Neural cell (in vitro differentiated cells): ENCODE measurements at regions not wholly inside any gene's neighbourhood (a gene's known extent, or its start where the extent isn't known, plus 50 kb on each side); places are given as distances from the start of the nearest gene placed in this dataset.
"Not testable (repeated sequence)": the region's sequence is repeated elsewhere in the genome, so short reads cannot be mapped to it uniquely, and the experiment has no call there.

ENCODE experiments used
- H2AFZ ChIP-seq: fragments of 200-600, 300-800 bp; sonication (generic), shearing (Covaris generic); 2 replicates; pipeline ENCODE4 v1.6.0; 2014; ENCODE audit warnings: low read depth, mild to moderate bottlenecking, antibody characterized with exemption, low read length, moderate library complexity
- H3F3A ChIP-seq: fragments of 200-600 bp; shearing (Covaris generic); 2 replicates; pipeline ENCODE4 v1.6.1; 2016; ENCODE audit warnings: mild to moderate bottlenecking, moderate library complexity, mixed read lengths, antibody characterized with exemption, low read length; ENCODE audit not compliant: insufficient read depth, poor library complexity, severe bottlenecking
- H3K27ac ChIP-seq: fragments of 200-600, 300-800 bp; sonication (generic), shearing (Covaris generic); 2 replicates; pipeline ENCODE4 v1.5.1; 2014; ENCODE audit warnings: mild to moderate bottlenecking, low read length, moderate library complexity
- H3K27me3 ChIP-seq: fragments of 300-800, 200-600 bp; sonication (generic), shearing (Covaris generic); 2 replicates; pipeline ENCODE4 v1.6.0; 2014; ENCODE audit warnings: mild to moderate bottlenecking, low read depth, low read length, moderate library complexity; ENCODE audit not compliant: insufficient read depth
- H3K36me3 ChIP-seq: fragments of 300-800, 200-600 bp; sonication (generic), shearing (Covaris generic); 2 replicates; pipeline ENCODE4 v1.5.1; 2014; ENCODE audit warnings: mild to moderate bottlenecking, antibody characterized with exemption, low read length, moderate library complexity; ENCODE audit not compliant: insufficient read depth
- H3K4me2 ChIP-seq: fragments of 300-800, 200-600 bp; sonication (generic), shearing (Covaris generic); 2 replicates; pipeline ENCODE4 v1.6.0; 2014; ENCODE audit warnings: mild to moderate bottlenecking, low read length
- H3K4me3 ChIP-seq: fragments of 300-800, 200-600 bp; sonication (generic), shearing (Covaris generic); 2 replicates; pipeline ENCODE4 v1.5.1; 2014; ENCODE audit warnings: mild to moderate bottlenecking, low read length, moderate library complexity
- H3K79me2 ChIP-seq: fragments of 200-600 bp; shearing (Covaris generic); replicated peaks from 2 replicates; pipeline ENCODE4 v1.6.0; 2014; ENCODE audit warnings: mild to moderate bottlenecking, low read length, moderate library complexity; ENCODE audit not compliant: insufficient read depth
- H3K9ac ChIP-seq: fragments of 300-800, 200-600 bp; sonication (generic), shearing (Covaris generic); 2 replicates; pipeline ENCODE4 v1.6.1; 2016; ENCODE audit warnings: mild to moderate bottlenecking, low read length, mixed read lengths
- H3K9me2 ChIP-seq: fragments of 200-600 bp; shearing (Covaris generic); 2 replicates; pipeline ENCODE4 v1.6.1; 2016; ENCODE audit warnings: mild to moderate bottlenecking, low read length, mixed read lengths; ENCODE audit not compliant: insufficient read depth
- H3K9me3 ChIP-seq: fragments of 200-600, 300-800 bp; sonication (generic), shearing (Covaris generic); 2 replicates; pipeline ENCODE4 v1.6.1; 2016; ENCODE audit warnings: mild to moderate bottlenecking, mixed run types, low read length, moderate library complexity, mixed read lengths
- H4K20me1 ChIP-seq: fragments of 200-600 bp; shearing (Covaris generic); 2 replicates; pipeline ENCODE4 v1.6.1; 2016; ENCODE audit warnings: mild to moderate bottlenecking, mixed run types; ENCODE audit not compliant: insufficient read depth
- EP300 ChIP-seq: fragments of 450-650 bp; conservative IDR thresholded peaks from 2 replicates; pipeline ENCODE4 v1.6.1; 2014; ENCODE audit warnings: antibody characterized with exemption, mild to moderate bottlenecking, moderate library complexity; ENCODE audit not compliant: poor library complexity, severe bottlenecking
- EZH2 ChIP-seq: fragments of 200-600, 300-800 bp; shearing (Covaris generic), sonication (generic); IDR thresholded peaks from 2 replicates; pipeline ENCODE4 v1.6.1; 2014; ENCODE audit warnings: antibody characterized with exemption, low read length, borderline replicate concordance, mild to moderate bottlenecking; ENCODE audit not compliant: insufficient read depth, poor library complexity, severe bottlenecking
- MXI1 ChIP-seq: fragments of 450-650 bp; conservative IDR thresholded peaks from 2 replicates; pipeline ENCODE4 v1.6.1; 2014; ENCODE audit warnings: antibody characterized with exemption, mild to moderate bottlenecking; ENCODE audit not compliant: poor library complexity, severe bottlenecking
- POLR2AphosphoS5 ChIP-seq: IDR thresholded peaks from 2 replicates; pipeline ENCODE4 v1.6.1; 2012
- RAD21 ChIP-seq: fragments of 450-650 bp; conservative IDR thresholded peaks from 2 replicates; pipeline ENCODE4 v1.6.1; 2014; ENCODE audit warnings: antibody characterized with exemption, mild to moderate bottlenecking, moderate library complexity
- SMC3 ChIP-seq: fragments of 450-650 bp; conservative IDR thresholded peaks from 2 replicates; pipeline ENCODE4 v1.6.1; 2014; ENCODE audit warnings: antibody characterized with exemption, mild to moderate bottlenecking, moderate library complexity; ENCODE audit not compliant: poor library complexity
- TAF1 ChIP-seq: IDR thresholded peaks from 2 replicates; pipeline ENCODE4 v1.6.1; 2012; ENCODE audit warnings: low read depth
- TF ChIP-seq, protein P1 (sequence below): IDR thresholded peaks from 2 replicates; pipeline ENCODE4 v1.6.1; 2012; ENCODE audit warnings: borderline replicate concordance
- TF ChIP-seq, protein P2 (sequence below): fragments of 450-650 bp; IDR thresholded peaks from 2 replicates; pipeline ENCODE4 v1.5.1; 2014; ENCODE audit warnings: antibody characterized with exemption, mild to moderate bottlenecking, moderate library complexity; ENCODE audit not compliant: poor library complexity, severe bottlenecking

DNA sequence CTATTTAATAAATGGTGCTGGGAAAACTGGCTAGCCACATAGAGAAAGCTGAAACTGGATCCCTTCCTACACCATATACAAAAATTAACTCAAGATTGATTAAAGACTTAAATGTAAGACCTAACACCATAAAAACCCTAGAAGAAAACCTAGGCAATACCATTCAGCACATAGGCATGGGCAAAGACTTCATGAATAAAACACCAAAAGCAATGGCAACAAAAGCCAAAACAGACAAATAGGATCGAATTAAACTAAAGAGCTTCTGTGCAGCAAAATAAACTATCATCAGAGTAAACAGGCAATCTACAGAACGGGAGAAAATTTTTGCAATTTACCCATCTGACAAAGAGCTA is 267.9 kb downstream of the HINT1 start:
- H3K9me2 ChIP-seq, H3K27ac ChIP-seq, H3K36me3 ChIP-seq, H3F3A ChIP-seq, H3K4me3 ChIP-seq, H3K9me3 ChIP-seq, H3K27me3 ChIP-seq, H3K4me2 ChIP-seq, H4K20me1 ChIP-seq, H3K9ac ChIP-seq, H2AFZ ChIP-seq, H3K79me2 ChIP-seq: not testable (repeated sequence)

DNA sequence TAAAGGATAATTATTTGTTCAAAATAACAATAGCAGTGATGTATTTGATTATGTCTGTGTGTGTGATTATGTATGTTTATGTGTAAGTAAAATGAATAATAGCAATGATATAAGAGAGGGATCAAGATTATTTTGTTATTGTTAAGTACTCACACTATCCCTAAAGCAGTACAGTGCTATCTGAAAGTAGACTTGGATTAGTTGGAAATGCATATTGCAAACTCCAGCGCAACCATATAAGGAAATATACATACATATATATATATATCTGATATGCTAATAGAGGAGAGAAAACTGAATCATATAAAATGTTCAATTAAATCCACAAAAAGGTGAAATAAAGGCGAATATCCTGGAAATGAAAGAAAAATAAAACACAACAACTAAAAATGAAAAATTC is 268.4 kb downstream of the HINT1 start:
- no peak overlapping the region for H3K4me2 ChIP-seq
- H2AFZ ChIP-seq, result no peak overlapping the region
- no peaks in the 10 kb centered on the region for H4K20me1 ChIP-seq

DNA sequence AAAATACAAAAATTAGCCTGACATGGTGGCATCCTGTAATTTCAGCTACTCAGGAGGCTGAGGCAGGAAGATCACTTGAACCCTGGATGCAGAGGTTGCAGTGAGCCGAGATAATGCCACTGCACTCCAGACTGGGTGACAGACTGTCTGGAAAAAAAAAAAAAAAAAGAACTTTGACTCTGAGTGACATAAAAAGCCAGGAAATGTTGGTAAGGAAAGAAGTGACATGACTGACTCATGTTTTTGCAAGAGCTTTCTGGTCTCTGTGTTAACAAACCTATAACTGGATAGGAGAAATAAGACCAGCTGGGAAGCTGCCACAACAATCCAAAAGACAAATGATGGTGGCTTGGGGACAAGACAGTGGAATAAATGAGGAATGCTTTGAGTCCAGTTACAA is 272.1 kb downstream of the HINT1 start:
- Histone ChIP-seq H3K9me3 (no peaks in the 10 kb centered on the region), H3K4me3 (no peak overlapping the region)
- TF ChIP-seq, protein P1, sequence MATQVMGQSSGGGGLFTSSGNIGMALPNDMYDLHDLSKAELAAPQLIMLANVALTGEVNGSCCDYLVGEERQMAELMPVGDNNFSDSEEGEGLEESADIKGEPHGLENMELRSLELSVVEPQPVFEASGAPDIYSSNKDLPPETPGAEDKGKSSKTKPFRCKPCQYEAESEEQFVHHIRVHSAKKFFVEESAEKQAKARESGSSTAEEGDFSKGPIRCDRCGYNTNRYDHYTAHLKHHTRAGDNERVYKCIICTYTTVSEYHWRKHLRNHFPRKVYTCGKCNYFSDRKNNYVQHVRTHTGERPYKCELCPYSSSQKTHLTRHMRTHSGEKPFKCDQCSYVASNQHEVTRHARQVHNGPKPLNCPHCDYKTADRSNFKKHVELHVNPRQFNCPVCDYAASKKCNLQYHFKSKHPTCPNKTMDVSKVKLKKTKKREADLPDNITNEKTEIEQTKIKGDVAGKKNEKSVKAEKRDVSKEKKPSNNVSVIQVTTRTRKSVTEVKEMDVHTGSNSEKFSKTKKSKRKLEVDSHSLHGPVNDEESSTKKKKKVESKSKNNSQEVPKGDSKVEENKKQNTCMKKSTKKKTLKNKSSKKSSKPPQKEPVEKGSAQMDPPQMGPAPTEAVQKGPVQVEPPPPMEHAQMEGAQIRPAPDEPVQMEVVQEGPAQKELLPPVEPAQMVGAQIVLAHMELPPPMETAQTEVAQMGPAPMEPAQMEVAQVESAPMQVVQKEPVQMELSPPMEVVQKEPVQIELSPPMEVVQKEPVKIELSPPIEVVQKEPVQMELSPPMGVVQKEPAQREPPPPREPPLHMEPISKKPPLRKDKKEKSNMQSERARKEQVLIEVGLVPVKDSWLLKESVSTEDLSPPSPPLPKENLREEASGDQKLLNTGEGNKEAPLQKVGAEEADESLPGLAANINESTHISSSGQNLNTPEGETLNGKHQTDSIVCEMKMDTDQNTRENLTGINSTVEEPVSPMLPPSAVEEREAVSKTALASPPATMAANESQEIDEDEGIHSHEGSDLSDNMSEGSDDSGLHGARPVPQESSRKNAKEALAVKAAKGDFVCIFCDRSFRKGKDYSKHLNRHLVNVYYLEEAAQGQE, result no peak
- TF ChIP-seq RAD21 (no peak), SMC3 (no peak), POLR2AphosphoS5 (no peak), EP300 (no peak), MXI1 (no peak), EZH2 (no peak), TAF1 (no peak)

More for the DNA sequence above, 268.4 kb downstream of the HINT1 start:
- H3K4me3 ChIP-seq, result no peak overlapping the region
- no peaks in the 10 kb centered on the region for H3K36me3 ChIP-seq
- H3K79me2 ChIP-seq, result no peaks in the 10 kb centered on the region
- H3K27me3 ChIP-seq, result no peaks in the 10 kb centered on the region
- H3K9me3 ChIP-seq, result no peaks in the 10 kb centered on the region
- no peak overlapping the region for H3K27ac ChIP-seq
- TF ChIP-seq, protein P2, sequence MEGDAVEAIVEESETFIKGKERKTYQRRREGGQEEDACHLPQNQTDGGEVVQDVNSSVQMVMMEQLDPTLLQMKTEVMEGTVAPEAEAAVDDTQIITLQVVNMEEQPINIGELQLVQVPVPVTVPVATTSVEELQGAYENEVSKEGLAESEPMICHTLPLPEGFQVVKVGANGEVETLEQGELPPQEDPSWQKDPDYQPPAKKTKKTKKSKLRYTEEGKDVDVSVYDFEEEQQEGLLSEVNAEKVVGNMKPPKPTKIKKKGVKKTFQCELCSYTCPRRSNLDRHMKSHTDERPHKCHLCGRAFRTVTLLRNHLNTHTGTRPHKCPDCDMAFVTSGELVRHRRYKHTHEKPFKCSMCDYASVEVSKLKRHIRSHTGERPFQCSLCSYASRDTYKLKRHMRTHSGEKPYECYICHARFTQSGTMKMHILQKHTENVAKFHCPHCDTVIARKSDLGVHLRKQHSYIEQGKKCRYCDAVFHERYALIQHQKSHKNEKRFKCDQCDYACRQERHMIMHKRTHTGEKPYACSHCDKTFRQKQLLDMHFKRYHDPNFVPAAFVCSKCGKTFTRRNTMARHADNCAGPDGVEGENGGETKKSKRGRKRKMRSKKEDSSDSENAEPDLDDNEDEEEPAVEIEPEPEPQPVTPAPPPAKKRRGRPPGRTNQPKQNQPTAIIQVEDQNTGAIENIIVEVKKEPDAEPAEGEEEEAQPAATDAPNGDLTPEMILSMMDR, result no peak
- TF ChIP-seq RAD21 (no peak), EP300 (no peak), POLR2AphosphoS5 (no peak), SMC3 (no peak), TAF1 (no peak), EZH2 (no peak), MXI1 (no peak)
- TF ChIP-seq, protein P1, result no peak
- H3K9me2 ChIP-seq, result no peaks in the 10 kb centered on the region
- no peaks in the 10 kb centered on the region for H3F3A ChIP-seq
- H3K9ac ChIP-seq, result no peak overlapping the region

More for the DNA sequence above, 272.1 kb downstream of the HINT1 start:
- Histone ChIP-seq H3K27me3 (no peaks in the 10 kb centered on the region), H3K9me2 (no peaks in the 10 kb centered on the region), H3F3A (no peaks in the 10 kb centered on the region), H3K27ac (no peak overlapping the region), H3K36me3 (no peaks in the 10 kb centered on the region), H3K9ac (no peak overlapping the region), H4K20me1 (no peaks in the 10 kb centered on the region), H3K79me2 (no peaks in the 10 kb centered on the region), H3K4me2 (no peak overlapping the region), H2AFZ (no peak overlapping the region)
